Panc1 (cell line): ENCODE measurements at regions not wholly inside any gene's neighbourhood (a gene's known extent, or its start where the extent isn't known, plus 50 kb on each side); places are given as distances from the start of the nearest gene placed in this dataset.

Experiments used
- CTCF ChIP-seq: fragments of 450-650 bp; IDR thresholded peaks from 2 replicates; pipeline ENCODE4 v1.5.1; 2017; ENCODE audit warnings: mild to moderate bottlenecking
- POLR2AphosphoS5 ChIP-seq: IDR thresholded peaks from 2 replicates; pipeline ENCODE4 v1.6.1; 2012; ENCODE audit warnings: mild to moderate bottlenecking, low read depth, low read length, moderate library complexity
- REST ChIP-seq, 2 experiments: IDR thresholded peaks; 2 replicates each; pipeline ENCODE4 v1.6.1; 2011 to 2012; ENCODE audit warnings: low read depth in 2 of 2, control low read depth in 1 of 2, low read length in 1 of 2, mild to moderate bottlenecking in 1 of 2, moderate library complexity in 1 of 2; ENCODE audit not compliant: insufficient read depth in 1 of 2
- SIN3A ChIP-seq: IDR thresholded peaks from 2 replicates; pipeline ENCODE4 v1.6.1; 2012; ENCODE audit warnings: low read depth, mild to moderate bottlenecking, low read length, moderate library complexity, borderline replicate concordance; ENCODE audit not compliant: insufficient read depth
- TCF7L2 ChIP-seq: IDR thresholded peaks from 2 replicates; pipeline ENCODE4 v1.6.1; 2011; ENCODE audit warnings: mild to moderate bottlenecking, low read depth, low read length, inconsistent platforms

DNA sequence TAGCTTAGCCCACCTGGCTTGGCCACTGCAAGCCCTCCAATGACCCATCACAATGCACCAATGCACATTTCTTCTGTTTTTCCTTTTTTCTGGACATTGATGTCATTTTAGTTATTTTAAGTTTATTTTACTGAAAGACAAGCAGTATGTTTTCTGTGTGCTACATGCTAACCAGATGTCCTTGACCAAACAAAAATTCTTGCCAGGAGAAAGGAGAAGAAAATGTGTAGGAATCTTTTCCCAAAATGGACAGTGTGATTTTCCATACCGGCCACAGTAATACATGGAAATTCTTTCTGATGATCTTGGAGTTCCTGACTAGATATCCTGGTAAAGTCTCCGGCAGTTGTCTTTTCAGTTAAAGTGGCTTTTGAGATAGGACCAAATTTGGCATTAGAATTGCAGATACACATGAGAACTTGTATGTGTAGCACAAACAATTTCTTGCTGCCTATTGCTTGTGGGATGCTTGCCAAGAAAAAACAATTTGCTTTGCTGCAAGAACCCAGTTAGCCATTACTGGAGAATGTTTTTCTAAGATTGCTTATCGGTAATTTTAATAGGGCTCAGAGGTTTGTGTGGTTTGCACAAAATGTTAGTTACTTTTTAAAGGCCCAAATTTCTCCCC lies 696.5 kb upstream of the CITED2 start:
- TF ChIP-seq CTCF (no peak), SIN3A (no peak), REST (IDR thresholded peaks at IDR 0.05; ENCODE audit: insufficient read depth in 1 of 2, low read depth in 2 of 2, low read length in 1 of 2) (no peak), POLR2AphosphoS5 (no peak), TCF7L2 (no peak)
